ENCODE measurements at regions not wholly inside any gene's neighbourhood (a gene's known extent, or its start where the extent isn't known, plus 50 kb on each side); places are given as distances from the start of the nearest gene placed in this dataset.
A peak's percentile ranks its signal among the peaks of the same experiment; 100 is the strongest.

DNA sequence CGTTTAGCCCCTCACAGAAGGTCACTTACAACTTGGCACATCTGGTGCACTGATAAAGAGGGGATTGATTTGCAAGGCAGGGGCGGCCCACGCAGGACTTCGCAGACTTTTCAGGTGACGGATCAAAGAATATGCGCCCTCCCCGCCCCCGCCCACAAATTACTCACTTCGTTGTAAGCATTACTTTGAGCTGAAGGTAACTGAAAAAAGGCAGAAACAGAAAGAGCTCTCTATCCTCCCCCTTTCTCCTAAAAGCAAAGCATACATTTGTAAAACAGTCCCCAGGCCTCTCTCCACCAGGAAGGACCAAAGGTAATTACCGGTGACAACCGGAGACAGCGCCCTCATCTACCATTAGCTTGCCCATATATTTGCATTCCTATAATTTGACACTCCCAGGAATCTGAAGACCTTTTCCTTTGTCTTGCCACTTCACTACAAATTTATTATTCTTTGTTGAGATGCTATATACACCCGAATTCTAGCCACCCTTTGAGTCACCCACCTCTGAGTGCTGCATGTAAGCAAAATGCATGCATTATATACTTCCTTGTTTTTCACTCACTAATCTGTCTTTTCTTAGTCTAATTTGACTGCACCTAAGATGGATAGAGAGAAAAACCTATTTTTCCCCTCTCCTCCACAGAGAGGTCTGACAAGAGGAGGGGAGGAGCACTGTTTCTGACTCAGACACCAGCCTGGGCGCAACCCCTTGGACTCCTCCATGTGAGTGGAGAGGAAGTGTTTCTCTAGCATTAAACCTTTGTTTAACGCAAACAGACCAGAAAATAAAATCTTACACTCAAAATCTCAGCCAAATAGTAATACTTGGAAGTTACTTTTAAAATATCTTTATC, 74.7 kb upstream of the SPIN1 start:
- Histone ChIP-seq H3K27ac (ENCODE audit: low read length) (no peak overlapping the region), H3K36me3 (ENCODE audit: control insufficient read depth, insufficient read depth, low read length) (no peaks in the 10 kb centered on the region), H3K4me1 (ENCODE audit: control insufficient read depth, insufficient read depth, low read length) (no peaks in the 10 kb centered on the region), H3K27me3 (ENCODE audit: control insufficient read depth, insufficient read depth, low read length) (no peaks in the 10 kb centered on the region), H3K9me3 (ENCODE audit: control insufficient read depth, insufficient read depth, low read length) (no peaks in the 10 kb centered on the region), H3K4me3 (ENCODE audit: low read length) (no peak overlapping the region)
- peaks cover 0 to 1% of the 10 kb centered on the region in 2 donors for H3K27me3 Mint-ChIP-seq (ENCODE audit: low read depth in 2 of 2)
- ATAC-seq (no peak), DNase-seq (peak in 1 of 2 donors; percentile 18)
- no peak overlapping the region for H3K4me3 Mint-ChIP-seq
- WGBS (ENCODE audit: insufficient coverage) = 90% methylated on average over 13 of the region's 15 CpGs
- no peaks in the 10 kb centered on the region for H3K36me3 Mint-ChIP-seq
- H3K27ac Mint-ChIP-seq = no peak overlapping the region
- intact Hi-C loops (cut with micrococcal nuclease) = loop anchor here (10.0 kb wide), 1 partner anchor 221 kb away; the partner anchor contains the start of gene NXNL2
- TF ChIP-seq, protein P1, sequence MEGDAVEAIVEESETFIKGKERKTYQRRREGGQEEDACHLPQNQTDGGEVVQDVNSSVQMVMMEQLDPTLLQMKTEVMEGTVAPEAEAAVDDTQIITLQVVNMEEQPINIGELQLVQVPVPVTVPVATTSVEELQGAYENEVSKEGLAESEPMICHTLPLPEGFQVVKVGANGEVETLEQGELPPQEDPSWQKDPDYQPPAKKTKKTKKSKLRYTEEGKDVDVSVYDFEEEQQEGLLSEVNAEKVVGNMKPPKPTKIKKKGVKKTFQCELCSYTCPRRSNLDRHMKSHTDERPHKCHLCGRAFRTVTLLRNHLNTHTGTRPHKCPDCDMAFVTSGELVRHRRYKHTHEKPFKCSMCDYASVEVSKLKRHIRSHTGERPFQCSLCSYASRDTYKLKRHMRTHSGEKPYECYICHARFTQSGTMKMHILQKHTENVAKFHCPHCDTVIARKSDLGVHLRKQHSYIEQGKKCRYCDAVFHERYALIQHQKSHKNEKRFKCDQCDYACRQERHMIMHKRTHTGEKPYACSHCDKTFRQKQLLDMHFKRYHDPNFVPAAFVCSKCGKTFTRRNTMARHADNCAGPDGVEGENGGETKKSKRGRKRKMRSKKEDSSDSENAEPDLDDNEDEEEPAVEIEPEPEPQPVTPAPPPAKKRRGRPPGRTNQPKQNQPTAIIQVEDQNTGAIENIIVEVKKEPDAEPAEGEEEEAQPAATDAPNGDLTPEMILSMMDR (IDR thresholded peaks at IDR 0.05) = no peak
- no peaks in the 10 kb centered on the region for H3K9me3 Mint-ChIP-seq
- H3K4me1 Mint-ChIP-seq = peaks cover 8 to 11% of the 10 kb centered on the region in 2 donors

DNA sequence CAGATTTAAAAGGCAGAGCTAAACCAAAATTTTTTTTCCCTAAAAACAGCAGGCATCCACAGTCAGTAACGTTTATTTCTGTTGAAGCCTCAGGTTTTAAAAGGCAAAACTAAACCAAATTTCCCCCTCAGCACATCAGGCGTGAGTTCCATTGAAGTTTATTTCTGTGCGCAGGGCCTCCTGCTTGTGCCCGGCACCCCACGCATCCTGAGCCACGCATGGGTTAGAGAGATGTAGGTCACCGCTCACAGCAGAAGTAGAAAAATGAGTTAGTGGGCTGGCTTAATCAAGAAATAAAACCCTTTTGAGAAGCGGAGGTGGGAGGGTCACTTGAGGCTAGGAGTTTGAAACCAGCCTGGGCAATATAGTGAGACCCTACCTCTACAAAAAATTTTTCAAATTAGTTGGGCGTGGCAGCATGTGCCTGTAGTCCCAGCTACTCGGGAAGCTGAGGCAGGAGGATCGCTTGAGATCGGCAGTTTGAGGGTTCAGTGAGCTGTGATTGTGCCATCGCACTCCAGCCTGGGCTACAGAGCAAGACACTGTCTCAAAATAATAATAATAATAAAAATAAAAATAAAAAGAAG, 75.6 kb upstream of the SPIN1 start:
- DNase-seq (no peak), ATAC-seq (no peak)
- H3K27me3 Mint-ChIP-seq (ENCODE audit: low read depth in 2 of 2) = peaks cover 0 to 5% of the 10 kb centered on the region in 2 donors
- peaks cover 8 to 11% of the 10 kb centered on the region in 2 donors for H3K4me1 Mint-ChIP-seq
- Histone ChIP-seq H3K27ac (ENCODE audit: low read length) (no peak overlapping the region), H3K4me3 (ENCODE audit: low read length) (no peak overlapping the region), H3K36me3 (ENCODE audit: control insufficient read depth, insufficient read depth, low read length) (no peaks in the 10 kb centered on the region), H3K4me1 (ENCODE audit: control insufficient read depth, insufficient read depth, low read length) (no peaks in the 10 kb centered on the region), H3K9me3 (ENCODE audit: control insufficient read depth, insufficient read depth, low read length) (no peaks in the 10 kb centered on the region), H3K27me3 (ENCODE audit: control insufficient read depth, insufficient read depth, low read length) (no peaks in the 10 kb centered on the region)
- no peaks in the 10 kb centered on the region for H3K36me3 Mint-ChIP-seq
- no peak overlapping the region for H3K4me3 Mint-ChIP-seq
- H3K9me3 Mint-ChIP-seq = no peaks in the 10 kb centered on the region
- 80% methylated on average over 12 of the region's 13 CpGs for WGBS (ENCODE audit: insufficient coverage)
- TF ChIP-seq, protein P1 (IDR thresholded peaks at IDR 0.05) = no peak
- H3K27ac Mint-ChIP-seq = peak overlapping the region in 1 of 2 donors; percentile 33
- intact Hi-C loops (cut with micrococcal nuclease) = loop anchor here (10.0 kb wide), 1 partner anchor 222 kb away; the partner anchor contains the start of gene NXNL2

DNA sequence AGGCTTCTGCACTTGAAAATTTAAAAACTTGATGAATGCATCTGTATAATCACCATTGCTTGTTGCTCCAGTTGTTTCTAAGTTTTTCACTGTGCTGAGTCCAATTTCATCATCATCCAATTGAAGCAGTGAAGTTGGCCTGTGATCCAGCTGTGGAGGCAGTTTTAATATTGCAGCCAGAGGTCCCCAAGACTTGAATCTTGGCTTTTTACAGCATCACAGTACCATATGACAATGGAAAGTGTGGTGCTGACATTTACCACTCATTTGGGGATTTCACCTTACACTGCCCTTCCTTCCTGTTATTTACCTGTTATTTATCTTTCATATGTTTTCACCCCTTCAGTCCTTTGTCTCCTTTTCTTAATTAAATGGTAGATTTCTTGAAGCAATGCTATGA, 76.2 kb upstream of the SPIN1 start:
- Histone ChIP-seq H3K4me1 (ENCODE audit: control insufficient read depth, insufficient read depth, low read length) (no peaks in the 10 kb centered on the region), H3K9me3 (ENCODE audit: control insufficient read depth, insufficient read depth, low read length) (no peaks in the 10 kb centered on the region), H3K27ac (ENCODE audit: low read length) (no peak overlapping the region), H3K4me3 (ENCODE audit: low read length) (no peak overlapping the region), H3K27me3 (ENCODE audit: control insufficient read depth, insufficient read depth, low read length) (no peaks in the 10 kb centered on the region), H3K36me3 (ENCODE audit: control insufficient read depth, insufficient read depth, low read length) (no peaks in the 10 kb centered on the region)
- intact Hi-C loops (cut with micrococcal nuclease) = loop anchor here (10.0 kb wide), 1 partner anchor 223 kb away; the partner anchor contains the start of gene NXNL2
- Mint-ChIP-seq H3K4me1 (peaks cover 8 to 11% of the 10 kb centered on the region in 2 donors), H3K36me3 (no peaks in the 10 kb centered on the region), H3K27ac (peak overlapping the region in 1 of 2 donors; percentile 33), H3K27me3 (ENCODE audit: low read depth in 2 of 2) (peaks cover 0 to 9% of the 10 kb centered on the region in 2 donors), H3K4me3 (no peak overlapping the region), H3K9me3 (no peaks in the 10 kb centered on the region)
- TF ChIP-seq, protein P1 (IDR thresholded peaks at IDR 0.05) = no peak
- DNase-seq (no peak), ATAC-seq (no peak)
